ENCODE measurements at regions not wholly inside any gene's neighbourhood (a gene's known extent, or its start where the extent isn't known, plus 50 kb on each side); places are given as distances from the start of the nearest gene placed in this dataset.
A peak's percentile ranks its signal among the peaks of the same experiment; 100 is the strongest.

DNA sequence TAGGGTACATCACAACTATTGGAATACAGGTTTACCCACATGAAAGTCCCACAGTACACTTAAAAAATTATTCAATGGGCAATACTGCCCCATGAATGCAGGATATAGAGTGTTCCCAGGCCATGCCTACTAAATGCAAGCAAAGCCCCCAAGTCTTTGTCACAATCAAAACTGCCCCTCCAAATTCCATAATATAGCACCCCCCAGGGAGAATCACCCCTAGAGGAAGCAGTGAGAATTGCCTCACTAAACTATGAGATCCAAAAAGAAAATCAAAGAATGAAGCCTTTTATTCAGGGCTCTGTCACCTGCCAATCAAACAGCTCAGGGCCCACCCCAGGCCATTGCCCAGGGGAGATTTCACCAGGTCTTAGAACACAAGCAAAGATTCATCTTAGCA lies 90.8 kb downstream of the ATPSCKMT start:
- Histone ChIP-seq H3K36me3 (ENCODE audit: control insufficient read depth in 2 of 4, insufficient read depth in 4 of 4, low read length in 3 of 4) (no peaks in the 10 kb centered on the region), H4K20me1 (replicated peaks in 1 of 2; ENCODE audit: control insufficient read depth in 1 of 2, insufficient read depth in 2 of 2, low read length in 2 of 2) (no peaks in the 10 kb centered on the region), H3K4me2 (ENCODE audit: insufficient read depth in 1 of 2, low read depth in 2 of 2, low read length in 2 of 2) (no peak overlapping the region), H3K79me1 (ENCODE audit: low read depth, low read length) (no peaks in the 10 kb centered on the region), H2BK12ac (ENCODE audit: low read depth, low read length) (no peak overlapping the region), H2BK20ac (ENCODE audit: low read length) (no peak overlapping the region), H3K4me3 (ENCODE audit: extremely low read depth in 1 of 4, insufficient read depth in 2 of 4, low read depth in 3 of 4, low read length in 4 of 4) (no peak overlapping the region), H4K8ac (ENCODE audit: extremely low read depth, insufficient read depth, low read length) (no peak overlapping the region), H2AFZ (ENCODE audit: low read length) (no peak overlapping the region), H2BK15ac (ENCODE audit: low read length) (no peak overlapping the region), H2BK5ac (ENCODE audit: low read depth, low read length) (no peak overlapping the region), H3K23me2 (ENCODE audit: low read depth, low read length) (no peaks in the 10 kb centered on the region), H3K27ac (ENCODE audit: low read depth, low read length) (no peak overlapping the region), H4K5ac (ENCODE audit: insufficient read length, low read depth, low read length) (no peak overlapping the region), H3K9ac (replicated peaks in 1 of 4; ENCODE audit: extremely low read depth in 1 of 4, low read depth in 3 of 4, low read length in 3 of 4) (no peak overlapping the region), H3K4me1 (replicated peaks in 1 of 4; ENCODE audit: control insufficient read depth in 3 of 4, insufficient read depth in 4 of 4, low read length in 3 of 4) (peaks cover 4 to 21% (median 14%) of the 10 kb centered on the region in 4 experiments), H3K14ac (ENCODE audit: insufficient read length) (no peak overlapping the region), H3K18ac (ENCODE audit: extremely low read depth, low read length) (no peak overlapping the region), H2AK5ac (ENCODE audit: low read depth, low read length) (no peak overlapping the region), H3K27me3 (replicated peaks in 1 of 4; ENCODE audit: control insufficient read depth in 3 of 4, extremely low read depth in 1 of 4, insufficient read depth in 3 of 4, low read length in 3 of 4) (no peaks in the 10 kb centered on the region), H2BK120ac (replicated peaks; ENCODE audit: low read depth, low read length) (no peak overlapping the region), H3K9me3 (ENCODE audit: insufficient read depth in 2 of 2, low read depth in 1 of 2, low read length in 1 of 2) (no peaks in the 10 kb centered on the region), H3K79me2 (ENCODE audit: control insufficient read depth in 1 of 2, insufficient read depth in 2 of 2, low read length in 2 of 2) (no peaks in the 10 kb centered on the region), H4K91ac (replicated peaks; ENCODE audit: insufficient read length, low read length) (no peak overlapping the region), H3K56ac (replicated peaks; ENCODE audit: insufficient read length, low read depth, low read length) (no peak overlapping the region), H3K4ac (replicated peaks; ENCODE audit: insufficient read length, low read depth, low read length) (no peak overlapping the region), H3K23ac (ENCODE audit: insufficient read length) (no peak overlapping the region)
- ChIA-PET POLR2A (ENCODE audit: partially characterized antibody) (no interaction called here), CTCF (ENCODE audit: partially characterized antibody) (interaction anchor here (1.0 to 1.2 kb wide), 3 partner anchors 8 to 29 kb away, joined by 3 to 5 read pairs (median 4); no protein-coding TSS in a partner anchor)
- no peak for DNase-seq (ENCODE audit: low read depth in 1 of 2, low spot score in 2 of 2)
- no peak for FAIRE-seq
- TF ChIP-seq TAF1 (IDR thresholded peaks at IDR 0.05; ENCODE audit: low read depth, low read length) (no peak), CTCF (IDR thresholded peaks at IDR 0.05; ENCODE audit: control extremely low read depth in 1 of 3, insufficient read depth in 1 of 3, low read depth in 1 of 3, low read length in 3 of 3) (peak in 1 of 3 experiments; percentile 20; a peak in 1 of 4 replicates)
